ENCODE measurements at regions not wholly inside any gene's neighbourhood (a gene's known extent, or its start where the extent isn't known, plus 50 kb on each side); places are given as distances from the start of the nearest gene placed in this dataset.

GRCh38 chr13:22707946-22708345 lies 472.8 kb upstream of the SGCG start:
- no peak for TF ChIP-seq CTCF (conservative IDR thresholded peaks at IDR 0.05)
- Mint-ChIP-seq H3K27ac (ENCODE audit: unreplicated experiment) (no peak overlapping the region), H3K4me3 (no peak overlapping the region), H3K9me3 (no peaks in the 10 kb centered on the region), H3K4me1 (peaks cover 13% of the 10 kb centered on the region), H3K36me3 (ENCODE audit: low read depth) (no peaks in the 10 kb centered on the region), H3K27me3 (ENCODE audit: low read depth) (no peaks in the 10 kb centered on the region)
- no peak for DNase-seq (ENCODE audit: low read depth, low spot score)

- Mint-ChIP-seq H3K27ac (ENCODE audit: unreplicated experiment) (no peak overlapping the region), H3K9me3 (no peaks in the 10 kb centered on the region), H3K27me3 (ENCODE audit: low read depth) (no peaks in the 10 kb centered on the region), H3K4me1 (no peaks in the 10 kb centered on the region), H3K36me3 (ENCODE audit: low read depth) (no peaks in the 10 kb centered on the region), H3K4me3 (no peak overlapping the region)
- no peak for TF ChIP-seq CTCF (conservative IDR thresholded peaks at IDR 0.05)
- DNase-seq (ENCODE audit: low read depth, low spot score) = no peak
Observed at GRCh38 chr13:22717036-22717435, 463.7 kb upstream of the SGCG start.

- Mint-ChIP-seq H3K9me3 (no peaks in the 10 kb centered on the region), H3K27me3 (ENCODE audit: low read depth) (no peaks in the 10 kb centered on the region), H3K36me3 (ENCODE audit: low read depth) (no peaks in the 10 kb centered on the region), H3K4me3 (no peak overlapping the region), H3K27ac (ENCODE audit: unreplicated experiment) (no peak overlapping the region), H3K4me1 (no peaks in the 10 kb centered on the region)
- DNase-seq (ENCODE audit: low read depth, low spot score) = no peak
- TF ChIP-seq CTCF (conservative IDR thresholded peaks at IDR 0.05) = no peak
Observed at GRCh38 chr13:22726726-22727125, 454.1 kb upstream of the SGCG start.

GRCh38 chr13:22735011-22735995 lies 445.5 kb upstream of the SGCG start:
- Mint-ChIP-seq H3K4me1 (no peaks in the 10 kb centered on the region), H3K36me3 (ENCODE audit: low read depth) (no peaks in the 10 kb centered on the region), H3K27ac (ENCODE audit: unreplicated experiment) (no peak overlapping the region), H3K9me3 (no peaks in the 10 kb centered on the region), H3K4me3 (no peak overlapping the region), H3K27me3 (ENCODE audit: low read depth) (no peaks in the 10 kb centered on the region)
- no peak for DNase-seq (ENCODE audit: low read depth, low spot score)
- no peak for TF ChIP-seq CTCF (conservative IDR thresholded peaks at IDR 0.05)

GRCh38 chr13:22736084-22736767 lies 444.6 kb upstream of the SGCG start:
- H3K9me3 Mint-ChIP-seq = no peaks in the 10 kb centered on the region
- H3K27ac Mint-ChIP-seq (ENCODE audit: unreplicated experiment) = no peak overlapping the region
- no peaks in the 10 kb centered on the region for H3K36me3 Mint-ChIP-seq (ENCODE audit: low read depth)
- no peaks in the 10 kb centered on the region for H3K4me1 Mint-ChIP-seq
- H3K4me3 Mint-ChIP-seq = no peak overlapping the region
- H3K27me3 Mint-ChIP-seq (ENCODE audit: low read depth) = no peaks in the 10 kb centered on the region
- no peak for DNase-seq (ENCODE audit: low read depth, low spot score)
- TF ChIP-seq CTCF (conservative IDR thresholded peaks at IDR 0.05) = no peak
